ENCODE measurements at regions not wholly inside any gene's neighbourhood (a gene's known extent, or its start where the extent isn't known, plus 50 kb on each side); places are given as distances from the start of the nearest gene placed in this dataset.

DNA sequence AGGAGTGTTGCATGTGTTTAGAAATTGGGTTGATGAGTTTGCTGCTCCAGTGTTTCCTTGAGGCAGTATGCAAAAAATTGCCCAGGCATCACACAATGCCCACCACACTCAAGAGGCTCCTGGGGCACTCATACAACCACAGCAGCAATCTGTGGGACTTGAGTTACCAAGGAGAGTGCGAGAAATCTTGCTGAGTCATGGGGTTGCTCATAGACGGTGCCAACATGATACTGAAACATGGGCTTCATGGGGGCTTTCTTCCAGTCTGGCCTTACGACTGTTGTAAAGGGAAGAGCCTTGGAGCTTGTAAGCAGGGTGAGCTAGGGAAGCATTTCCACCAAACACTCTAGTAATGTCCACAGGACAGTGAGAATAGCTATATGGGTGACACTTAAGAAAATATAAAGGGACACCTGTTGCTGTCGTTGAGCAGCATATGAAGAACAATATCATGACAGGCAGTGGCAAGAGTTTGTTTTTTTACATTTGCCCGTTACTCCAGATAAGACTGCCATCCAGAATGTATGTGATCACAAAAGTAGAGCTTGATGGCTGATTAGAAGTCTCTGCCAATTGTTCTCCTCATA is 1237.4 kb downstream of the UQCRFS1 start:
- TF ChIP-seq EZH2 (IDR thresholded peaks at IDR 0.05; ENCODE audit: borderline replicate concordance, control insufficient read depth, low read depth, low read length) (no peak), CREB1 (IDR thresholded peaks at IDR 0.05; ENCODE audit: low read depth) (no peak), LARP7 (IDR thresholded peaks at IDR 0.05) (no peak), POLR2A (IDR thresholded peaks at IDR 0.05; ENCODE audit: low read depth, low read length) (no peak), CHD1 (IDR thresholded peaks at IDR 0.05; ENCODE audit: low read depth, low read length) (no peak)
- TF ChIP-seq, protein P1, sequence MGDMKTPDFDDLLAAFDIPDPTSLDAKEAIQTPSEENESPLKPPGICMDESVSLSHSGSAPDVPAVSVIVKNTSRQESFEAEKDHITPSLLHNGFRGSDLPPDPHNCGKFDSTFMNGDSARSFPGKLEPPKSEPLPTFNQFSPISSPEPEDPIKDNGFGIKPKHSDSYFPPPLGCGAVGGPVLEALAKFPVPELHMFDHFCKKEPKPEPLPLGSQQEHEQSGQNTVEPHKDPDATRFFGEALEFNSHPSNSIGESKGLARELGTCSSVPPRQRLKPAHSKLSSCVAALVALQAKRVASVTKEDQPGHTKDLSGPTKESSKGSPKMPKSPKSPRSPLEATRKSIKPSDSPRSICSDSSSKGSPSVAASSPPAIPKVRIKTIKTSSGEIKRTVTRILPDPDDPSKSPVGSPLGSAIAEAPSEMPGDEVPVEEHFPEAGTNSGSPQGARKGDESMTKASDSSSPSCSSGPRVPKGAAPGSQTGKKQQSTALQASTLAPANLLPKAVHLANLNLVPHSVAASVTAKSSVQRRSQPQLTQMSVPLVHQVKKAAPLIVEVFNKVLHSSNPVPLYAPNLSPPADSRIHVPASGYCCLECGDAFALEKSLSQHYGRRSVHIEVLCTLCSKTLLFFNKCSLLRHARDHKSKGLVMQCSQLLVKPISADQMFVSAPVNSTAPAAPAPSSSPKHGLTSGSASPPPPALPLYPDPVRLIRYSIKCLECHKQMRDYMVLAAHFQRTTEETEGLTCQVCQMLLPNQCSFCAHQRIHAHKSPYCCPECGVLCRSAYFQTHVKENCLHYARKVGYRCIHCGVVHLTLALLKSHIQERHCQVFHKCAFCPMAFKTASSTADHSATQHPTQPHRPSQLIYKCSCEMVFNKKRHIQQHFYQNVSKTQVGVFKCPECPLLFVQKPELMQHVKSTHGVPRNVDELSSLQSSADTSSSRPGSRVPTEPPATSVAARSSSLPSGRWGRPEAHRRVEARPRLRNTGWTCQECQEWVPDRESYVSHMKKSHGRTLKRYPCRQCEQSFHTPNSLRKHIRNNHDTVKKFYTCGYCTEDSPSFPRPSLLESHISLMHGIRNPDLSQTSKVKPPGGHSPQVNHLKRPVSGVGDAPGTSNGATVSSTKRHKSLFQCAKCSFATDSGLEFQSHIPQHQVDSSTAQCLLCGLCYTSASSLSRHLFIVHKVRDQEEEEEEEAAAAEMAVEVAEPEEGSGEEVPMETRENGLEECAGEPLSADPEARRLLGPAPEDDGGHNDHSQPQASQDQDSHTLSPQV (IDR thresholded peaks at IDR 0.05): no peak
